ENCODE measurements at regions not wholly inside any gene's neighbourhood (a gene's known extent, or its start where the extent isn't known, plus 50 kb on each side); places are given as distances from the start of the nearest gene placed in this dataset.

DNA sequence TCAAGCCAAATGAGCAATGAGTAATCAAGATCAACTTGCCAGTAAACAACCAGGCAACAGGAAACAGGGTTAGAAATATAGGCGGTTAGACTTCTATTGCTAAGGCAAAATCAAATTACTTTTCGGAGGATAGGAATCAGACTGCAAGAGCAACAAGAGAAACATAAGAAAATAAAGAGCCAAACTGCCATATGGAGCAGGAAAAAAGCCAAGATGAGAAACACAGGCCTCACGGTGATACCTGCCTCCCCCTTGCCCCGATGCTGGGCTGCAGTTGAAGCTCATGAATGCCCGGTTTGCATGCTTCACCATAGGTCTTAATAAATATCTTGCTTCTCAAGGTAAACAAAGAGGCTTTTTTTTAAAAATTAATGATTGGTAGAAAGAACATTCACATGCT is 158.4 kb upstream of the MAGEC2 start:
- H3K4me1 ChIP-seq = no peaks in the 10 kb centered on the region
- H3K36me3 ChIP-seq = no peaks in the 10 kb centered on the region
- H3K27me3 ChIP-seq = no peaks in the 10 kb centered on the region
- H3K27ac ChIP-seq = no peak overlapping the region
- H3K4me3 ChIP-seq = no peak overlapping the region
- no peaks in the 10 kb centered on the region for H3K9me3 ChIP-seq
- no peak for DNase-seq
- intact Hi-C loops (cut with DNase I; ENCODE audit: low total_unique reads) = no loop called here
- TF ChIP-seq, protein P1, sequence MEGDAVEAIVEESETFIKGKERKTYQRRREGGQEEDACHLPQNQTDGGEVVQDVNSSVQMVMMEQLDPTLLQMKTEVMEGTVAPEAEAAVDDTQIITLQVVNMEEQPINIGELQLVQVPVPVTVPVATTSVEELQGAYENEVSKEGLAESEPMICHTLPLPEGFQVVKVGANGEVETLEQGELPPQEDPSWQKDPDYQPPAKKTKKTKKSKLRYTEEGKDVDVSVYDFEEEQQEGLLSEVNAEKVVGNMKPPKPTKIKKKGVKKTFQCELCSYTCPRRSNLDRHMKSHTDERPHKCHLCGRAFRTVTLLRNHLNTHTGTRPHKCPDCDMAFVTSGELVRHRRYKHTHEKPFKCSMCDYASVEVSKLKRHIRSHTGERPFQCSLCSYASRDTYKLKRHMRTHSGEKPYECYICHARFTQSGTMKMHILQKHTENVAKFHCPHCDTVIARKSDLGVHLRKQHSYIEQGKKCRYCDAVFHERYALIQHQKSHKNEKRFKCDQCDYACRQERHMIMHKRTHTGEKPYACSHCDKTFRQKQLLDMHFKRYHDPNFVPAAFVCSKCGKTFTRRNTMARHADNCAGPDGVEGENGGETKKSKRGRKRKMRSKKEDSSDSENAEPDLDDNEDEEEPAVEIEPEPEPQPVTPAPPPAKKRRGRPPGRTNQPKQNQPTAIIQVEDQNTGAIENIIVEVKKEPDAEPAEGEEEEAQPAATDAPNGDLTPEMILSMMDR (IDR thresholded peaks at IDR 0.05) = no peak

- H3K4me3 ChIP-seq = no peak overlapping the region
- H3K27ac ChIP-seq = no peak overlapping the region
- no peak for DNase-seq
- no peaks in the 10 kb centered on the region for H3K36me3 ChIP-seq
- H3K4me1 ChIP-seq = no peaks in the 10 kb centered on the region
- TF ChIP-seq, protein P1 (IDR thresholded peaks at IDR 0.05) = no peak
- no peaks in the 10 kb centered on the region for H3K27me3 ChIP-seq
- intact Hi-C loops (cut with DNase I; ENCODE audit: low total_unique reads) = no loop called here
- H3K9me3 ChIP-seq = no peaks in the 10 kb centered on the region
Observed at GRCh38 chrX:142359331-142359730, 154.2 kb upstream of the MAGEC2 start.

- TF ChIP-seq, protein P1 (IDR thresholded peaks at IDR 0.05) = no peak
- DNase-seq = no peak
- Histone ChIP-seq H3K9me3 (no peaks in the 10 kb centered on the region), H3K27ac (no peak overlapping the region), H3K27me3 (no peaks in the 10 kb centered on the region), H3K4me1 (no peaks in the 10 kb centered on the region), H3K36me3 (no peaks in the 10 kb centered on the region), H3K4me3 (no peak overlapping the region)
- intact Hi-C loops (cut with DNase I; ENCODE audit: low total_unique reads) = no loop called here
Observed at GRCh38 chrX:142327182-142327581, 122.1 kb upstream of the MAGEC2 start.

GRCh38 chrX:142312591-142312990 is 107.5 kb upstream of the MAGEC2 start:
- Histone ChIP-seq H3K27ac (no peak overlapping the region), H3K27me3 (no peaks in the 10 kb centered on the region), H3K4me1 (no peaks in the 10 kb centered on the region), H3K36me3 (no peaks in the 10 kb centered on the region), H3K9me3 (no peaks in the 10 kb centered on the region), H3K4me3 (no peak overlapping the region)
- DNase-seq = no peak
- TF ChIP-seq, protein P1 (IDR thresholded peaks at IDR 0.05) = no peak
- intact Hi-C loops (cut with DNase I; ENCODE audit: low total_unique reads) = no loop called here

GRCh38 chrX:142299406-142299805 is 94.3 kb upstream of the MAGEC2 start:
- Histone ChIP-seq H3K27me3 (no peaks in the 10 kb centered on the region), H3K9me3 (no peaks in the 10 kb centered on the region), H3K4me3 (no peak overlapping the region), H3K27ac (no peak overlapping the region), H3K36me3 (no peaks in the 10 kb centered on the region), H3K4me1 (no peaks in the 10 kb centered on the region)
- intact Hi-C loops (cut with DNase I; ENCODE audit: low total_unique reads) = no loop called here
- TF ChIP-seq, protein P1 (IDR thresholded peaks at IDR 0.05) = no peak
- DNase-seq = no peak

DNA sequence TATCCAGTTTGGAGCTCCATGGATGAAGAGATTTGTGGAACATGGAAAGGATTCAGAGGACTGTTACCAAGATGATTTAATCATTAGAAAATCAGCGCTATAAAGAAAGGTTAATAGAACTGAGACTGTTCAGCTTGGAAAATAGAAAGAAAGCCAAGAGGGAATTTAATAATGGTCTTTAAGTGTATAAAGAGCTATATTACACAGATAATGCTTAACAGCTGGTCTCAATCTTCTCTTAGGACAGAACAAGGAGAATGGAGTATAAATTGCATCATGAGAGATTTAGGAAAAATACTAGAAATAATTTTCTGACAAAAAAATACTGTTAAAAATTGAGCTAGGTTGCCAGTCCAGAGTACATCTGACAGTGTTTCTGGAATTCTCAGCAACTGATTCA is 91.3 kb upstream of the MAGEC2 start:
- H3K4me1 ChIP-seq = no peaks in the 10 kb centered on the region
- TF ChIP-seq, protein P1 (IDR thresholded peaks at IDR 0.05) = no peak
- H3K27me3 ChIP-seq = no peaks in the 10 kb centered on the region
- no peak overlapping the region for H3K27ac ChIP-seq
- no peak for DNase-seq
- no peaks in the 10 kb centered on the region for H3K9me3 ChIP-seq
- H3K4me3 ChIP-seq = no peak overlapping the region
- intact Hi-C loops (cut with DNase I; ENCODE audit: low total_unique reads) = no loop called here
- H3K36me3 ChIP-seq = no peaks in the 10 kb centered on the region
